ENCODE measurements at regions not wholly inside any gene's neighbourhood (a gene's known extent, or its start where the extent isn't known, plus 50 kb on each side); places are given as distances from the start of the nearest gene placed in this dataset.
"Not testable (repeated sequence)": the region's sequence is repeated elsewhere in the genome, so short reads cannot be mapped to it uniquely, and the experiment has no call there.

- not testable (repeated sequence) for H3K4me1 Mint-ChIP-seq, H3K27me3 Mint-ChIP-seq, H3K9me3 Mint-ChIP-seq, H3K27ac Mint-ChIP-seq, H3K36me3 Mint-ChIP-seq, H3K4me3 Mint-ChIP-seq
- peak; percentile 67 for ATAC-seq
Measured at GRCh38 chr4:189630913-189631567, 309.6 kb upstream of the FRG1 start.

GRCh38 chr4:189631568-189631916, 309.1 kb upstream of the FRG1 start:
- ATAC-seq, H3K4me1 Mint-ChIP-seq, H3K36me3 Mint-ChIP-seq, H3K27me3 Mint-ChIP-seq, H3K9me3 Mint-ChIP-seq, H3K4me3 Mint-ChIP-seq, H3K27ac Mint-ChIP-seq: not testable (repeated sequence)

GRCh38 chr4:189650436-189650835, 290.2 kb upstream of the FRG1 start:
- not testable (repeated sequence) for ATAC-seq, H3K4me1 Mint-ChIP-seq, H3K36me3 Mint-ChIP-seq, H3K9me3 Mint-ChIP-seq, H3K27ac Mint-ChIP-seq, H3K4me3 Mint-ChIP-seq, H3K27me3 Mint-ChIP-seq

- H3K4me1 Mint-ChIP-seq, H3K4me3 Mint-ChIP-seq, H3K36me3 Mint-ChIP-seq, H3K9me3 Mint-ChIP-seq, H3K27ac Mint-ChIP-seq, H3K27me3 Mint-ChIP-seq, ATAC-seq: not testable (repeated sequence)
Measured at GRCh38 chr4:189653130-189653653, 287.5 kb upstream of the FRG1 start.

- not testable (repeated sequence) for H3K4me1 Mint-ChIP-seq, H3K9me3 Mint-ChIP-seq, H3K36me3 Mint-ChIP-seq, H3K27ac Mint-ChIP-seq, H3K27me3 Mint-ChIP-seq, H3K4me3 Mint-ChIP-seq
- peak; percentile 39 for ATAC-seq
Measured at GRCh38 chr4:189653983-189654382, 286.7 kb upstream of the FRG1 start.

- not testable (repeated sequence) for H3K9me3 Mint-ChIP-seq, H3K27ac Mint-ChIP-seq, H3K4me1 Mint-ChIP-seq, ATAC-seq, H3K4me3 Mint-ChIP-seq, H3K27me3 Mint-ChIP-seq, H3K36me3 Mint-ChIP-seq
Measured at GRCh38 chr4:189654396-189654795, 286.3 kb upstream of the FRG1 start.

GRCh38 chr4:189655817-189656216, 284.9 kb upstream of the FRG1 start:
- H3K9me3 Mint-ChIP-seq, H3K27me3 Mint-ChIP-seq, H3K36me3 Mint-ChIP-seq, H3K4me3 Mint-ChIP-seq, H3K4me1 Mint-ChIP-seq, ATAC-seq, H3K27ac Mint-ChIP-seq: not testable (repeated sequence)

GRCh38 chr4:189656641-189657040, 284.0 kb upstream of the FRG1 start:
- no peak overlapping the region for H3K27ac Mint-ChIP-seq
- no peak for ATAC-seq
- H3K4me1 Mint-ChIP-seq = no peaks in the 10 kb centered on the region
- no peaks in the 10 kb centered on the region for H3K36me3 Mint-ChIP-seq
- no peak overlapping the region for H3K4me3 Mint-ChIP-seq
- no peaks in the 10 kb centered on the region for H3K27me3 Mint-ChIP-seq
- H3K9me3 Mint-ChIP-seq = no peaks in the 10 kb centered on the region

GRCh38 chr4:189658259-189658658, 282.4 kb upstream of the FRG1 start:
- not testable (repeated sequence) for H3K27me3 Mint-ChIP-seq, H3K9me3 Mint-ChIP-seq, H3K27ac Mint-ChIP-seq, H3K4me3 Mint-ChIP-seq, H3K36me3 Mint-ChIP-seq, ATAC-seq, H3K4me1 Mint-ChIP-seq

GRCh38 chr4:189658831-189659230, 281.8 kb upstream of the FRG1 start:
- not testable (repeated sequence) for H3K36me3 Mint-ChIP-seq, H3K9me3 Mint-ChIP-seq, ATAC-seq, H3K27ac Mint-ChIP-seq, H3K27me3 Mint-ChIP-seq, H3K4me1 Mint-ChIP-seq, H3K4me3 Mint-ChIP-seq

GRCh38 chr4:189659287-189659686, 281.4 kb upstream of the FRG1 start:
- Mint-ChIP-seq H3K9me3 (no peaks in the 10 kb centered on the region), H3K36me3 (no peaks in the 10 kb centered on the region), H3K27me3 (no peaks in the 10 kb centered on the region), H3K4me1 (no peaks in the 10 kb centered on the region), H3K4me3 (no peak overlapping the region), H3K27ac (no peak overlapping the region)
- no peak for ATAC-seq

GRCh38 chr4:189660722-189661360, 279.8 kb upstream of the FRG1 start:
- no peaks in the 10 kb centered on the region for H3K9me3 Mint-ChIP-seq
- H3K27me3 Mint-ChIP-seq = no peaks in the 10 kb centered on the region
- H3K36me3 Mint-ChIP-seq = no peaks in the 10 kb centered on the region
- no peak overlapping the region for H3K4me3 Mint-ChIP-seq
- H3K4me1 Mint-ChIP-seq = no peaks in the 10 kb centered on the region
- ATAC-seq = no peak
- H3K27ac Mint-ChIP-seq = no peak overlapping the region

GRCh38 chr4:189664693-189665250, 275.9 kb upstream of the FRG1 start:
- H3K27ac Mint-ChIP-seq = no peak overlapping the region
- no peak for ATAC-seq
- no peaks in the 10 kb centered on the region for H3K36me3 Mint-ChIP-seq
- no peak overlapping the region for H3K4me3 Mint-ChIP-seq
- no peaks in the 10 kb centered on the region for H3K27me3 Mint-ChIP-seq
- peaks cover 2% of the 10 kb centered on the region for H3K9me3 Mint-ChIP-seq
- H3K4me1 Mint-ChIP-seq = no peaks in the 10 kb centered on the region

GRCh38 chr4:189665712-189666305, 274.9 kb upstream of the FRG1 start:
- not testable (repeated sequence) for H3K36me3 Mint-ChIP-seq, H3K4me1 Mint-ChIP-seq, ATAC-seq, H3K27ac Mint-ChIP-seq, H3K27me3 Mint-ChIP-seq, H3K9me3 Mint-ChIP-seq, H3K4me3 Mint-ChIP-seq

- H3K9me3 Mint-ChIP-seq, H3K36me3 Mint-ChIP-seq, H3K4me1 Mint-ChIP-seq, H3K27me3 Mint-ChIP-seq, ATAC-seq, H3K27ac Mint-ChIP-seq, H3K4me3 Mint-ChIP-seq: not testable (repeated sequence)
Measured at GRCh38 chr4:189667386-189667785, 273.3 kb upstream of the FRG1 start.

- not testable (repeated sequence) for ATAC-seq, H3K36me3 Mint-ChIP-seq, H3K27me3 Mint-ChIP-seq, H3K4me1 Mint-ChIP-seq, H3K27ac Mint-ChIP-seq, H3K4me3 Mint-ChIP-seq, H3K9me3 Mint-ChIP-seq
Measured at GRCh38 chr4:189697675-189698245, 242.9 kb upstream of the FRG1 start.
